NB4 (cell line): ENCODE measurements at regions not wholly inside any gene's neighbourhood (a gene's known extent, or its start where the extent isn't known, plus 50 kb on each side); places are given as distances from the start of the nearest gene placed in this dataset.

Experiments
- CTCF ChIP-seq: IDR thresholded peaks from one replicate; pipeline ENCODE4 v1.5.1; 2012; ENCODE audit warnings: low read depth, low read length
- MAX ChIP-seq: IDR thresholded peaks from 2 replicates; pipeline ENCODE4 v1.6.1; 2011; ENCODE audit warnings: low read depth, low read length
- POLR2A ChIP-seq: IDR thresholded peaks from 2 replicates; pipeline ENCODE4 v1.6.1; 2011; ENCODE audit warnings: mild to moderate bottlenecking; ENCODE audit not compliant: insufficient read length; ENCODE audit errors: extremely low read depth

GRCh38 chr3:74862476-74862875 lies 248.0 kb upstream of the CNTN3 start:
- no peak for TF ChIP-seq POLR2A
- no peak for TF ChIP-seq CTCF
- TF ChIP-seq MAX, result no peak
